Epithelial cell of esophagus (primary cell): ENCODE measurements at regions not wholly inside any gene's neighbourhood (a gene's known extent, or its start where the extent isn't known, plus 50 kb on each side); places are given as distances from the start of the nearest gene placed in this dataset.

ENCODE experiments used
- DNase-seq: peaks from one replicate; pipeline ENCODE4 v3.0.0; 2010; ENCODE audit warnings: low read depth
- H3K4me3 ChIP-seq: 2 replicates; pipeline ENCODE4 v1.5.1; 2011; ENCODE audit warnings: mild to moderate bottlenecking, low read length, control low read depth
- CTCF ChIP-seq: IDR thresholded peaks from 2 replicates; pipeline ENCODE4 v1.5.1; 2011; ENCODE audit warnings: low read depth, mild to moderate bottlenecking, low read length, control low read depth, inconsistent platforms; ENCODE audit not compliant: insufficient read depth; ENCODE audit errors: missing control alignments

DNA sequence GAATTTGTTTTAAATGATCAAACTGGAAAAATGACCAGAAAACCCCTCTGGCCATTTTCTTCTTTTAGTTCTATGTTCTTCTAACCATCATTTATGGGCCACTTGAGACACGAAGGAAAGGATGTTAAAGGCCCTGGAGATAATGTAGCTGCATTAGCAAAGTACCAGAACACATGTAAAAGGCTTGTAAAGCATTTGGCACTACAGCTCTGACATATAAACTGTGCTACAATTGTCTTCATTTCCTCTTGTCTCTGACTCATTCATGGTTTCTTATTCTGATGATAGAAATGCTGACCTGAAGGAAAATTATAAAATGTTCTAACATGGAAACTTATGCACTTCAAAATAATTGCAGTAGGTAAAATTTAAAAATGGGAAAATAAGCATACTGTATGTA is 388.7 kb downstream of the FAT4 start:
- H3K4me3 ChIP-seq, result no peak overlapping the region
- no peak for TF ChIP-seq CTCF
- peak; percentile 33 for DNase-seq

- DNase-seq, result no peak
- TF ChIP-seq CTCF, result no peak
- no peak overlapping the region for H3K4me3 ChIP-seq
Observed at GRCh38 chr4:125704726-125705125, 390.0 kb downstream of the FAT4 start.

DNA sequence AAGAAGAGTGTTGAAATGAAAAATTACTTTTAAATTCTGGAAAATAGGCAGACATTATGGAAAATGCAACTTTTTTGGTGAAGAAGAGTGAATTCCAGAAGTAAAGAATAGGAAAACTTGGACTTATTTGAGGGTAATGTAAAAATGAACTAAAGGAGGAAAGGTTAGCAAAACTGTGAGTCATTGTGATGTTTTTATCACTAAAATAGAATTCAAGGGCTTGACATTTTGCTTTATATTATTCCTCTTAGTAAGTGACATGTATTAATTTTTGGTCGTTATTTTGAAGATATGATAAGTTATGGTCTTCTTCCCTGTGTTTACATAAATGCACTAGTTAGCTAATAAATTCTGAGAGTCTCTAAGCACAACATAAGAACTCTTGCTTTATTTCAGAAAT is 390.9 kb downstream of the FAT4 start:
- no peak for TF ChIP-seq CTCF
- no peak for DNase-seq
- H3K4me3 ChIP-seq, result no peak overlapping the region

DNA sequence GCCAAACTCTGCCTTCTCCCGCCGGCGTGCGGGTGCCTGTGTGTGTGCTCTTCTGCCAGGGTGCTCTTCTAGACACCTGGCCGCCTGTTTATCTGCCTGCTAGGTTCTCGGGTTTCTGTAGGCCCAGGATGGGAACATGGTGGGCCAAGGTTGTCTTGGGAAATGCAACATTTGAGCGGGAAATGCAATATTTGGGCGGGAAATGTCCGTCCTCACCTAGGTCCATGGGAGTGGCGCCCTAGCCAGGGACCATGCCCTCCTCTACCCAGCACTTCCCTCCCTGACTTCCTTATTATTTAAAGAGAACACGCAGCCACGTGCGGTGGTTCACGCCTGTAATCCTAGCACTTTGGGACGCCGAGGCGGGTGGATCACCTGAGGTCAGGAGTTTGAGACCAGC is 392.6 kb downstream of the FAT4 start:
- no peak for TF ChIP-seq CTCF

GRCh38 chr4:125710766-125711165 is 396.0 kb downstream of the FAT4 start:
- no peak overlapping the region for H3K4me3 ChIP-seq
- DNase-seq, result no peak
- TF ChIP-seq CTCF, result no peak

More for the DNA sequence above, 392.6 kb downstream of the FAT4 start:
- no peak for DNase-seq
- no peak overlapping the region for H3K4me3 ChIP-seq

DNA sequence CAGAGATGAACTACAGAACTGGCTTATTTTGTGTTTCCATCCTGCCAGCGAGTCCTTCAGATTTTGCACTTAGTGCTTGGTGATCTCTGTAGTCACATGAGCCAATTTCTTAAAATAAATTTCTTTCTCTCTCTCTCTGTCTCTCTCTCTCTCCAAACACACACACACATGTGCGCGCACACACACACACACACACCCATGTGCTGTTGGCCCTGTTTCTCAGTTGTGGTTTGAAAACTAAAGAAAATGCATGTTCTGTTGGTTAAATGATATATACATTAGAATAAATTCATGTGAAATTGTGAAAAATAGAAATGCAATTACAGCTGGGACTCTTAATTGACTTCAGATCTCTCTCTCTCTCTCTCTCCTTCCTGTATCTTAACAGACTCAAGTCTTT is 399.3 kb downstream of the FAT4 start:
- no peak for TF ChIP-seq CTCF
- no peak overlapping the region for H3K4me3 ChIP-seq
- no peak for DNase-seq

- H3K4me3 ChIP-seq, result no peak overlapping the region
- peak; percentile 31 for DNase-seq
- no peak for TF ChIP-seq CTCF
Observed at GRCh38 chr4:125714845-125715244, 400.1 kb downstream of the FAT4 start.
